ENCODE measurements at regions not wholly inside any gene's neighbourhood (a gene's known extent, or its start where the extent isn't known, plus 50 kb on each side); places are given as distances from the start of the nearest gene placed in this dataset.

- TF ChIP-seq EZH2 (IDR thresholded peaks at IDR 0.05; ENCODE audit: borderline replicate concordance, low read depth, low read length, severe bottlenecking) (no peak), POLR2A (IDR thresholded peaks at IDR 0.05; ENCODE audit: low read depth, low read length) (no peak)
Measured at GRCh38 chr11:95713428-95713827, 76.2 kb downstream of the FAM76B start.

Data from endothelial cell of umbilical vein (primary cell).